ENCODE measurements at regions not wholly inside any gene's neighbourhood (a gene's known extent, or its start where the extent isn't known, plus 50 kb on each side); places are given as distances from the start of the nearest gene placed in this dataset.
A peak's percentile ranks its signal among the peaks of the same experiment; 100 is the strongest.

GRCh38 chr3:153284282-153284938, 122.4 kb downstream of the RAP2B start:
- Histone ChIP-seq H3K27me3 (replicated peaks) (no peaks in the 10 kb centered on the region), H3K27ac (peak overlapping the region; percentile 77), H3K36me3 (replicated peaks) (no peaks in the 10 kb centered on the region), H3K4me3 (ENCODE audit: low read depth, low read length) (no peak overlapping the region)
- no peak for TF ChIP-seq CTCF (IDR thresholded peaks at IDR 0.05; ENCODE audit: low read depth, low read length, missing control alignments)
- peak; percentile 92 for DNase-seq
- in situ Hi-C loops (cut with HindIII; ENCODE audit: low pct_ligation_motif_present, low sequenced_read_pairs): loop anchor here (25.0 kb wide), 1 partner anchor 222 kb away; no protein-coding TSS in a partner anchor

GRCh38 chr3:153285194-153285641, 123.2 kb downstream of the RAP2B start:
- H3K36me3 ChIP-seq (replicated peaks): no peaks in the 10 kb centered on the region
- in situ Hi-C loops (cut with HindIII; ENCODE audit: low pct_ligation_motif_present, low sequenced_read_pairs): loop anchor here (25.0 kb wide), 1 partner anchor 223 kb away; no protein-coding TSS in a partner anchor
- no peaks in the 10 kb centered on the region for H3K27me3 ChIP-seq (replicated peaks)
- peak; percentile 27 for DNase-seq
- no peak overlapping the region for H3K4me3 ChIP-seq (ENCODE audit: low read depth, low read length)
- H3K27ac ChIP-seq: peak overlapping the region; percentile 77
- peak; percentile 29 for TF ChIP-seq CTCF (IDR thresholded peaks at IDR 0.05; ENCODE audit: low read depth, low read length, missing control alignments)

GRCh38 chr3:153285982-153286381, 124.0 kb downstream of the RAP2B start:
- Histone ChIP-seq H3K27ac (no peak overlapping the region), H3K36me3 (replicated peaks) (no peaks in the 10 kb centered on the region), H3K4me3 (ENCODE audit: low read depth, low read length) (no peak overlapping the region), H3K27me3 (replicated peaks) (no peaks in the 10 kb centered on the region)
- no peak for TF ChIP-seq CTCF (IDR thresholded peaks at IDR 0.05; ENCODE audit: low read depth, low read length, missing control alignments)
- no peak for DNase-seq
- in situ Hi-C loops (cut with HindIII; ENCODE audit: low pct_ligation_motif_present, low sequenced_read_pairs): loop anchor here (25.0 kb wide), 1 partner anchor 224 kb away; no protein-coding TSS in a partner anchor

- TF ChIP-seq CTCF (IDR thresholded peaks at IDR 0.05; ENCODE audit: low read depth, low read length, missing control alignments): no peak
- in situ Hi-C loops (cut with HindIII; ENCODE audit: low pct_ligation_motif_present, low sequenced_read_pairs): loop anchor here (25.0 kb wide), 1 partner anchor 225 kb away; no protein-coding TSS in a partner anchor
- Histone ChIP-seq H3K36me3 (replicated peaks) (no peaks in the 10 kb centered on the region), H3K27me3 (replicated peaks) (no peaks in the 10 kb centered on the region), H3K4me3 (ENCODE audit: low read depth, low read length) (no peak overlapping the region), H3K27ac (no peak overlapping the region)
- DNase-seq: no peak
Observed at GRCh38 chr3:153287017-153287416, 125.0 kb downstream of the RAP2B start.

- Histone ChIP-seq H3K27me3 (replicated peaks) (no peaks in the 10 kb centered on the region), H3K36me3 (replicated peaks) (no peaks in the 10 kb centered on the region), H3K4me3 (ENCODE audit: low read depth, low read length) (no peak overlapping the region), H3K27ac (peak overlapping the region; percentile 33)
- TF ChIP-seq CTCF (IDR thresholded peaks at IDR 0.05; ENCODE audit: low read depth, low read length, missing control alignments): no peak
- in situ Hi-C loops (cut with HindIII; ENCODE audit: low pct_ligation_motif_present, low sequenced_read_pairs): loop anchor here (25.0 kb wide), 1 partner anchor 227 kb away; no protein-coding TSS in a partner anchor
- DNase-seq: peak; percentile 51
Observed at GRCh38 chr3:153289334-153289808, 127.3 kb downstream of the RAP2B start.
